HL-60 (cell line): ENCODE measurements at regions not wholly inside any gene's neighbourhood (a gene's known extent, or its start where the extent isn't known, plus 50 kb on each side); places are given as distances from the start of the nearest gene placed in this dataset.

ENCODE experiments used
- CTCF ChIP-seq: IDR thresholded peaks from one replicate; pipeline ENCODE4 v1.5.1; 2011; ENCODE audit warnings: low read length, control low read depth, inconsistent platforms; ENCODE audit not compliant: insufficient read depth
- POLR2AphosphoS5 ChIP-seq: IDR thresholded peaks from 2 replicates; pipeline ENCODE4 v1.6.1; 2012; ENCODE audit warnings: low read depth

GRCh38 chr5:23412515-23412914 lies 94.9 kb upstream of the PRDM9 start:
- no peak for TF ChIP-seq CTCF
- TF ChIP-seq POLR2AphosphoS5: no peak
